GM23338 (cell line): ENCODE measurements at regions not wholly inside any gene's neighbourhood (a gene's known extent, or its start where the extent isn't known, plus 50 kb on each side); places are given as distances from the start of the nearest gene placed in this dataset.

Experiments
- ATAC-seq: fragments of 200-7000 bp; cut with Tn5 transposase; 3 replicates; pipeline ENCODE4 v1.9.1; 2020
- DNase-seq: peaks from one replicate; pipeline ENCODE4 v3.0.0-alpha.2; 2015; ENCODE audit warnings: low spot score
- H2AFZ ChIP-seq: fragments of 200-600 bp; sonication (generic); 2 replicates; pipeline ENCODE4 v1.8.0; 2016; ENCODE audit warnings: antibody characterized with exemption, mild to moderate bottlenecking, moderate library complexity
- H3F3A ChIP-seq: fragments of 200-600 bp; sonication (generic); replicated peaks from 2 replicates; pipeline ENCODE4 v1.8.0; 2017; ENCODE audit warnings: antibody characterized with exemption, mixed run types, low read depth
- H3K27ac ChIP-seq: fragments of 200-600 bp; sonication (generic); 2 replicates; pipeline ENCODE4 v1.6.1; 2016; ENCODE audit warnings: low read depth
- H3K27me3 ChIP-seq: fragments of 200-600 bp; sonication (generic); 2 replicates; pipeline ENCODE4 v1.8.0; 2016; ENCODE audit warnings: mild to moderate bottlenecking, mixed run types, moderate library complexity; ENCODE audit not compliant: insufficient read depth
- H3K36me3 ChIP-seq: fragments of 200-600 bp; sonication (generic); 2 replicates; pipeline ENCODE4 v1.8.0; 2016; ENCODE audit warnings: mild to moderate bottlenecking; ENCODE audit not compliant: insufficient read depth
- H3K4me1 ChIP-seq: fragments of 200-600 bp; sonication (generic); 2 replicates; pipeline ENCODE4 v1.8.0; 2016; ENCODE audit warnings: mild to moderate bottlenecking, moderate library complexity; ENCODE audit not compliant: insufficient read depth
- H3K4me2 ChIP-seq: fragments of 200-600 bp; sonication (generic); 2 replicates; pipeline ENCODE4 v1.7.1; 2017; ENCODE audit warnings: mixed run types
- H3K4me3 ChIP-seq: fragments of 200-600 bp; sonication (generic); 2 replicates; pipeline ENCODE4 v1.6.1; 2016; ENCODE audit warnings: mixed run types
- H3K79me2 ChIP-seq: fragments of 200-600 bp; sonication (generic); replicated peaks from 2 replicates; pipeline ENCODE4 v1.8.0; 2017; ENCODE audit warnings: mild to moderate bottlenecking; ENCODE audit not compliant: insufficient read depth
- H3K9me2 ChIP-seq: fragments of 200-600 bp; sonication (generic); 2 replicates; pipeline ENCODE4 v1.8.0; 2017; ENCODE audit not compliant: insufficient read depth
- H4K20me1 ChIP-seq: fragments of 200-600 bp; sonication (generic); replicated peaks from 2 replicates; pipeline ENCODE4 v1.8.0; 2017; ENCODE audit warnings: mild to moderate bottlenecking; ENCODE audit not compliant: insufficient read depth
- H3K27ac Mint-ChIP-seq: 2 replicates; pipeline ENCODE4 v1.8.0; 2020; ENCODE audit warnings: inconsistent platforms, mild to moderate bottlenecking, moderate library complexity, mixed read lengths
- H3K27me3 Mint-ChIP-seq: 3 replicates; pipeline ENCODE4 v1.8.0; 2022; ENCODE audit warnings: low read depth, mild to moderate bottlenecking, moderate library complexity, mixed read lengths, inconsistent platforms; ENCODE audit not compliant: insufficient read depth, poor library complexity
- H3K36me3 Mint-ChIP-seq: 3 replicates; pipeline ENCODE4 v1.8.0; 2021; ENCODE audit warnings: low read depth, mild to moderate bottlenecking, inconsistent platforms, moderate library complexity, mixed read lengths
- H3K4me1 Mint-ChIP-seq: 3 replicates; pipeline ENCODE4 v1.8.0; 2020; ENCODE audit warnings: mild to moderate bottlenecking, inconsistent platforms, mixed read lengths
- H3K4me3 Mint-ChIP-seq: 3 replicates; pipeline ENCODE4 v1.8.0; 2021; ENCODE audit warnings: moderate library complexity, mild to moderate bottlenecking, inconsistent platforms, mixed read lengths
- H3K9me3 Mint-ChIP-seq: 3 replicates; pipeline ENCODE4 v1.8.0; 2020; ENCODE audit warnings: moderate library complexity, mild to moderate bottlenecking, inconsistent platforms, mixed read lengths
- CREB1 ChIP-seq: fragments of 250-450 bp; sonication (Bioruptor Pico); IDR thresholded peaks from 2 replicates; pipeline ENCODE4 v1.5.0; 2020; ENCODE audit warnings: low read depth, mild to moderate bottlenecking, moderate library complexity
- EZH2 ChIP-seq: fragments of 200-600 bp; sonication (generic); IDR thresholded peaks from one replicate; pipeline ENCODE4 v1.8.0; 2017; ENCODE audit warnings: antibody characterized with exemption, mild to moderate bottlenecking, low read depth; ENCODE audit not compliant: unreplicated experiment
- EZH2phosphoT487 ChIP-seq: fragments of 200-600 bp; sonication (generic); IDR thresholded peaks from one replicate; pipeline ENCODE4 v1.8.1; 2018; ENCODE audit warnings: antibody characterized with exemption; ENCODE audit not compliant: unreplicated experiment
- JUNB ChIP-seq: IDR thresholded peaks from one replicate; pipeline ENCODE4 v1.6.1; 2016; ENCODE audit warnings: antibody characterized with exemption; ENCODE audit not compliant: unreplicated experiment
- NANOG ChIP-seq: IDR thresholded peaks from 2 replicates; pipeline ENCODE4 v1.6.1; 2016; ENCODE audit warnings: antibody characterized with exemption, borderline replicate concordance
- POLR2AphosphoS5 ChIP-seq: IDR thresholded peaks from 2 replicates; pipeline ENCODE4 v1.6.1; 2016; ENCODE audit warnings: antibody characterized with exemption, low read depth
- STAT1 ChIP-seq: IDR thresholded peaks from one replicate; pipeline ENCODE4 v1.6.1; 2016; ENCODE audit warnings: antibody characterized with exemption; ENCODE audit not compliant: unreplicated experiment
- ZNF114 ChIP-seq: fragments of 250-450 bp; sonication (Bioruptor Pico); IDR thresholded peaks from 2 replicates; pipeline ENCODE4 v1.5.0; 2020; ENCODE audit warnings: mild to moderate bottlenecking, moderate library complexity
- ZNF331 ChIP-seq: fragments of 250-450 bp; sonication (Bioruptor Pico); IDR thresholded peaks from 2 replicates; pipeline ENCODE4 v1.5.0; 2020; ENCODE audit warnings: low read depth, mild to moderate bottlenecking, moderate library complexity
- TF ChIP-seq, protein P1 (sequence below), 2 experiments: fragments of 200-600 bp in 1 of 2; sonication (generic) in 1 of 2; conservative IDR thresholded peaks; 2 replicates each; pipeline versions ENCODE4 v1.5.1 to v1.6.1; 2016 to 2017; ENCODE audit warnings: antibody characterized with exemption in 2 of 2, low read depth in 2 of 2, mild to moderate bottlenecking in 2 of 2, moderate library complexity in 1 of 2
- TF ChIP-seq, protein P2 (sequence below): IDR thresholded peaks from 2 replicates; pipeline ENCODE4 v1.6.1; 2016; ENCODE audit warnings: antibody characterized with exemption
- TF ChIP-seq, protein P3 (sequence below): fragments of 250-450 bp; sonication (Bioruptor Pico); IDR thresholded peaks from 2 replicates; pipeline ENCODE4 v1.5.0; 2020; ENCODE audit warnings: mild to moderate bottlenecking, moderate library complexity
- TF ChIP-seq, protein P4 (sequence below): IDR thresholded peaks from one replicate; pipeline ENCODE4 v1.6.1; 2018; ENCODE audit warnings: antibody characterized with exemption; ENCODE audit not compliant: unreplicated experiment

DNA sequence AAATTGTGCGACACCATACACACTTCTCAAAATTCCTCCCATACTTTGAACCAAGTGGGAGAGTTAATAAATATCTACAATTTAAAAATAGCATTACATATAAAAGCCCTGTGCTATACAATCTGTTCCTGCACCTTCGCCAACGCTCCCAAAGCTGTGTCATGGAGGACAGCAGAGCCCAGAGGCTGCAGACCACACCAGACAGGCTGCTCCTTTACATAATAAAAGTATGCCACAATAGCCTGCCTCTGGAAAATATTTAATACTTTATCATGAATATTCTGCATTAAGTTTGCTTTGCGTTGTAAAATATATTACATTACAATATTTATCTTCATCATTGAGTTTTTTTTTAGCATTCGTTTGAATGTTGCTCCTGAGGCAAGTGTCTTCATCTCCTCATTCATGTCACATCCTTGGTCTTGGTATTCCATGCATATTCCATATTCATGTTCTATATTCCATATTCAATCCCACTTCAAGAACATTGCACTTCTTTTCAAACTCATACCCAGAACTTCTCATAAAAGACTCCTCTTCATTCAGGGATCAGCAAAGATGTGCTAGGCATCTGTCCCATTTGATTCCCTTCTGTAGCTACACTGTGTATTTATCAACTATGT lies 663.9 kb downstream of the POM121L12 start:
- Mint-ChIP-seq H3K9me3 (no peaks in the 10 kb centered on the region), H3K4me3 (no peak overlapping the region), H3K27ac (no peak overlapping the region), H3K4me1 (no peaks in the 10 kb centered on the region), H3K27me3 (peaks cover 3% of the 10 kb centered on the region), H3K36me3 (no peaks in the 10 kb centered on the region)
- no peaks in the 10 kb centered on the region for H3K9me2 ChIP-seq
- H3K4me3 ChIP-seq: no peak overlapping the region
- H3K27ac ChIP-seq: no peak overlapping the region
- no peaks in the 10 kb centered on the region for H3K27me3 ChIP-seq
- H3F3A ChIP-seq: no peaks in the 10 kb centered on the region
- no peaks in the 10 kb centered on the region for H3K4me1 ChIP-seq
- no peak overlapping the region for H2AFZ ChIP-seq
- no peaks in the 10 kb centered on the region for H3K36me3 ChIP-seq
- TF ChIP-seq, protein P1, sequence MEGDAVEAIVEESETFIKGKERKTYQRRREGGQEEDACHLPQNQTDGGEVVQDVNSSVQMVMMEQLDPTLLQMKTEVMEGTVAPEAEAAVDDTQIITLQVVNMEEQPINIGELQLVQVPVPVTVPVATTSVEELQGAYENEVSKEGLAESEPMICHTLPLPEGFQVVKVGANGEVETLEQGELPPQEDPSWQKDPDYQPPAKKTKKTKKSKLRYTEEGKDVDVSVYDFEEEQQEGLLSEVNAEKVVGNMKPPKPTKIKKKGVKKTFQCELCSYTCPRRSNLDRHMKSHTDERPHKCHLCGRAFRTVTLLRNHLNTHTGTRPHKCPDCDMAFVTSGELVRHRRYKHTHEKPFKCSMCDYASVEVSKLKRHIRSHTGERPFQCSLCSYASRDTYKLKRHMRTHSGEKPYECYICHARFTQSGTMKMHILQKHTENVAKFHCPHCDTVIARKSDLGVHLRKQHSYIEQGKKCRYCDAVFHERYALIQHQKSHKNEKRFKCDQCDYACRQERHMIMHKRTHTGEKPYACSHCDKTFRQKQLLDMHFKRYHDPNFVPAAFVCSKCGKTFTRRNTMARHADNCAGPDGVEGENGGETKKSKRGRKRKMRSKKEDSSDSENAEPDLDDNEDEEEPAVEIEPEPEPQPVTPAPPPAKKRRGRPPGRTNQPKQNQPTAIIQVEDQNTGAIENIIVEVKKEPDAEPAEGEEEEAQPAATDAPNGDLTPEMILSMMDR (conservative IDR thresholded peaks at IDR 0.05; ENCODE audit: low read depth in 2 of 2): no peak
- TF ChIP-seq POLR2AphosphoS5 (no peak), STAT1 (no peak), EZH2phosphoT487 (no peak), ZNF331 (CRISPR knock-in tag) (no peak), JUNB (no peak), CREB1 (CRISPR knock-in tag) (no peak), NANOG (no peak), ZNF114 (CRISPR knock-in tag) (no peak), EZH2 (no peak)
- TF ChIP-seq, protein P2, sequence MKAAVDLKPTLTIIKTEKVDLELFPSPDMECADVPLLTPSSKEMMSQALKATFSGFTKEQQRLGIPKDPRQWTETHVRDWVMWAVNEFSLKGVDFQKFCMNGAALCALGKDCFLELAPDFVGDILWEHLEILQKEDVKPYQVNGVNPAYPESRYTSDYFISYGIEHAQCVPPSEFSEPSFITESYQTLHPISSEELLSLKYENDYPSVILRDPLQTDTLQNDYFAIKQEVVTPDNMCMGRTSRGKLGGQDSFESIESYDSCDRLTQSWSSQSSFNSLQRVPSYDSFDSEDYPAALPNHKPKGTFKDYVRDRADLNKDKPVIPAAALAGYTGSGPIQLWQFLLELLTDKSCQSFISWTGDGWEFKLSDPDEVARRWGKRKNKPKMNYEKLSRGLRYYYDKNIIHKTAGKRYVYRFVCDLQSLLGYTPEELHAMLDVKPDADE: no peak
- TF ChIP-seq, protein P3, sequence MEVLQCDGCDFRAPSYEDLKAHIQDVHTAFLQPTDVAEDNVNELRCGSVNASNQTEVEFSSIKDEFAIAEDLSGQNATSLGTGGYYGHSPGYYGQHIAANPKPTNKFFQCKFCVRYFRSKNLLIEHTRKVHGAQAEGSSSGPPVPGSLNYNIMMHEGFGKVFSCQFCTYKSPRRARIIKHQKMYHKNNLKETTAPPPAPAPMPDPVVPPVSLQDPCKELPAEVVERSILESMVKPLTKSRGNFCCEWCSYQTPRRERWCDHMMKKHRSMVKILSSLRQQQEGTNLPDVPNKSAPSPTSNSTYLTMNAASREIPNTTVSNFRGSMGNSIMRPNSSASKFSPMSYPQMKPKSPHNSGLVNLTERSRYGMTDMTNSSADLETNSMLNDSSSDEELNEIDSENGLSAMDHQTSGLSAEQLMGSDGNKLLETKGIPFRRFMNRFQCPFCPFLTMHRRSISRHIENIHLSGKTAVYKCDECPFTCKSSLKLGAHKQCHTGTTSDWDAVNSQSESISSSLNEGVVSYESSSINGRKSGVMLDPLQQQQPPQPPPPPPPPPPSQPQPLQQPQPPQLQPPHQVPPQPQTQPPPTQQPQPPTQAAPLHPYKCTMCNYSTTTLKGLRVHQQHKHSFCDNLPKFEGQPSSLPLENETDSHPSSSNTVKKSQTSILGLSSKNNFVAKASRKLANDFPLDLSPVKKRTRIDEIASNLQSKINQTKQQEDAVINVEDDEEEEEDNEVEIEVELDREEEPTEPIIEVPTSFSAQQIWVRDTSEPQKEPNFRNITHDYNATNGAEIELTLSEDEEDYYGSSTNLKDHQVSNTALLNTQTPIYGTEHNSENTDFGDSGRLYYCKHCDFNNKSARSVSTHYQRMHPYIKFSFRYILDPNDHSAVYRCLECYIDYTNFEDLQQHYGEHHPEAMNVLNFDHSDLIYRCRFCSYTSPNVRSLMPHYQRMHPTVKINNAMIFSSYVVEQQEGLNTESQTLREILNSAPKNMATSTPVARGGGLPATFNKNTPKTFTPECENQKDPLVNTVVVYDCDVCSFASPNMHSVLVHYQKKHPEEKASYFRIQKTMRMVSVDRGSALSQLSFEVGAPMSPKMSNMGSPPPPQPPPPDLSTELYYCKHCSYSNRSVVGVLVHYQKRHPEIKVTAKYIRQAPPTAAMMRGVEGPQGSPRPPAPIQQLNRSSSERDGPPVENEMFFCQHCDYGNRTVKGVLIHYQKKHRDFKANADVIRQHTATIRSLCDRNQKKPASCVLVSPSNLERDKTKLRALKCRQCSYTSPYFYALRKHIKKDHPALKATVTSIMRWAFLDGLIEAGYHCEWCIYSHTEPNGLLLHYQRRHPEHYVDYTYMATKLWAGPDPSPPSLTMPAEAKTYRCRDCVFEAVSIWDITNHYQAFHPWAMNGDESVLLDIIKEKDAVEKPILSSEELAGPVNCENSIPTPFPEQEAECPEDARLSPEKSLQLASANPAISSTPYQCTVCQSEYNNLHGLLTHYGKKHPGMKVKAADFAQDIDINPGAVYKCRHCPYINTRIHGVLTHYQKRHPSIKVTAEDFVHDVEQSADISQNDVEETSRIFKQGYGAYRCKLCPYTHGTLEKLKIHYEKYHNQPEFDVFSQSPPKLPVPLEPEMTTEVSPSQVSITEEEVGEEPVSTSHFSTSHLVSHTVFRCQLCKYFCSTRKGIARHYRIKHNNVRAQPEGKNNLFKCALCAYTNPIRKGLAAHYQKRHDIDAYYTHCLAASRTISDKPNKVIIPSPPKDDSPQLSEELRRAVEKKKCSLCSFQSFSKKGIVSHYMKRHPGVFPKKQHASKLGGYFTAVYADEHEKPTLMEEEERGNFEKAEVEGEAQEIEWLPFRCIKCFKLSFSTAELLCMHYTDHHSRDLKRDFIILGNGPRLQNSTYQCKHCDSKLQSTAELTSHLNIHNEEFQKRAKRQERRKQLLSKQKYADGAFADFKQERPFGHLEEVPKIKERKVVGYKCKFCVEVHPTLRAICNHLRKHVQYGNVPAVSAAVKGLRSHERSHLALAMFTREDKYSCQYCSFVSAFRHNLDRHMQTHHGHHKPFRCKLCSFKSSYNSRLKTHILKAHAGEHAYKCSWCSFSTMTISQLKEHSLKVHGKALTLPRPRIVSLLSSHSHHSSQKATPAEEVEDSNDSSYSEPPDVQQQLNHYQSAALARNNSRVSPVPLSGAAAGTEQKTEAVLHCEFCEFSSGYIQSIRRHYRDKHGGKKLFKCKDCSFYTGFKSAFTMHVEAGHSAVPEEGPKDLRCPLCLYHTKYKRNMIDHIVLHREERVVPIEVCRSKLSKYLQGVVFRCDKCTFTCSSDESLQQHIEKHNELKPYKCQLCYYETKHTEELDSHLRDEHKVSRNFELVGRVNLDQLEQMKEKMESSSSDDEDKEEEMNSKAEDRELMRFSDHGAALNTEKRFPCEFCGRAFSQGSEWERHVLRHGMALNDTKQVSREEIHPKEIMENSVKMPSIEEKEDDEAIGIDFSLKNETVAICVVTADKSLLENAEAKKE: no peak
- TF ChIP-seq, protein P4, sequence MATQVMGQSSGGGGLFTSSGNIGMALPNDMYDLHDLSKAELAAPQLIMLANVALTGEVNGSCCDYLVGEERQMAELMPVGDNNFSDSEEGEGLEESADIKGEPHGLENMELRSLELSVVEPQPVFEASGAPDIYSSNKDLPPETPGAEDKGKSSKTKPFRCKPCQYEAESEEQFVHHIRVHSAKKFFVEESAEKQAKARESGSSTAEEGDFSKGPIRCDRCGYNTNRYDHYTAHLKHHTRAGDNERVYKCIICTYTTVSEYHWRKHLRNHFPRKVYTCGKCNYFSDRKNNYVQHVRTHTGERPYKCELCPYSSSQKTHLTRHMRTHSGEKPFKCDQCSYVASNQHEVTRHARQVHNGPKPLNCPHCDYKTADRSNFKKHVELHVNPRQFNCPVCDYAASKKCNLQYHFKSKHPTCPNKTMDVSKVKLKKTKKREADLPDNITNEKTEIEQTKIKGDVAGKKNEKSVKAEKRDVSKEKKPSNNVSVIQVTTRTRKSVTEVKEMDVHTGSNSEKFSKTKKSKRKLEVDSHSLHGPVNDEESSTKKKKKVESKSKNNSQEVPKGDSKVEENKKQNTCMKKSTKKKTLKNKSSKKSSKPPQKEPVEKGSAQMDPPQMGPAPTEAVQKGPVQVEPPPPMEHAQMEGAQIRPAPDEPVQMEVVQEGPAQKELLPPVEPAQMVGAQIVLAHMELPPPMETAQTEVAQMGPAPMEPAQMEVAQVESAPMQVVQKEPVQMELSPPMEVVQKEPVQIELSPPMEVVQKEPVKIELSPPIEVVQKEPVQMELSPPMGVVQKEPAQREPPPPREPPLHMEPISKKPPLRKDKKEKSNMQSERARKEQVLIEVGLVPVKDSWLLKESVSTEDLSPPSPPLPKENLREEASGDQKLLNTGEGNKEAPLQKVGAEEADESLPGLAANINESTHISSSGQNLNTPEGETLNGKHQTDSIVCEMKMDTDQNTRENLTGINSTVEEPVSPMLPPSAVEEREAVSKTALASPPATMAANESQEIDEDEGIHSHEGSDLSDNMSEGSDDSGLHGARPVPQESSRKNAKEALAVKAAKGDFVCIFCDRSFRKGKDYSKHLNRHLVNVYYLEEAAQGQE: no peak
- H3K79me2 ChIP-seq: no peaks in the 10 kb centered on the region
- H3K4me2 ChIP-seq: no peak overlapping the region
- no peak for ATAC-seq
- no peaks in the 10 kb centered on the region for H4K20me1 ChIP-seq
- no peak for DNase-seq
